ENCODE measurements at regions not wholly inside any gene's neighbourhood (a gene's known extent, or its start where the extent isn't known, plus 50 kb on each side); places are given as distances from the start of the nearest gene placed in this dataset.
"Not testable (repeated sequence)": the region's sequence is repeated elsewhere in the genome, so short reads cannot be mapped to it uniquely, and the experiment has no call there.

DNA sequence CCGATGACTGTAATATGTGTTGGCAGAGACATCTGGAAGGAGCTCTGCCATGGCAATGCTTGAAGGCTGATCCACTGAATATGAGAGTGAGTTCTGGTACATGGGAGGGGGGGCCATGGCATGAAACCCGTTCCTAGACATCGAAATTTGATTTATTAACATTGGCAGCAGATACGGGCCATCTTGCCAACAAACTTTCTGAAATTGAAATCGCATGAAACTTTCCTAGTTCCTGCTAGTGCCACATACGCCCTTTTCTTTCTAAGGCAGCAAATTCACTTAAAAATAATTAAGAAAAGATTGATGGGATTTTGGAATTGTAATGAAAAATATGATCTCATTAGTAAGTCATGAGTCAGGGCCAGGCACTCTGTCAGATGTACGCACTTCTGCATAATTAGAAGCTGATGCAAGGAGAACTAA, 91.8 kb upstream of the KMT2C start:
- Histone ChIP-seq H3K36me3 (ENCODE audit: control insufficient read depth in 2 of 2, insufficient read depth in 2 of 2, low read length in 1 of 2) (no peaks in the 10 kb centered on the region), H3K4me1 (ENCODE audit: control insufficient read depth in 2 of 2, insufficient read depth in 2 of 2, low read length in 2 of 2) (no peaks in the 10 kb centered on the region), H3K27me3 (ENCODE audit: control insufficient read depth in 2 of 2, insufficient read depth in 1 of 2, low read length in 1 of 2) (no peaks in the 10 kb centered on the region), H3K9me3 (ENCODE audit: control insufficient read depth in 2 of 2, insufficient read depth in 1 of 2, low read length in 1 of 2) (peaks cover 0 to 7% of the 10 kb centered on the region in 2 donors), H3K27ac (ENCODE audit: low read depth in 1 of 2, low read length in 1 of 2) (no peak overlapping the region), H3K4me3 (ENCODE audit: low read length in 2 of 2) (no peak overlapping the region)
- no peak for DNase-seq (ENCODE audit: low read depth in 6 of 9, low spot score in 9 of 9)
- 89% methylated on average over 7 of the region's 7 CpGs for WGBS

DNA sequence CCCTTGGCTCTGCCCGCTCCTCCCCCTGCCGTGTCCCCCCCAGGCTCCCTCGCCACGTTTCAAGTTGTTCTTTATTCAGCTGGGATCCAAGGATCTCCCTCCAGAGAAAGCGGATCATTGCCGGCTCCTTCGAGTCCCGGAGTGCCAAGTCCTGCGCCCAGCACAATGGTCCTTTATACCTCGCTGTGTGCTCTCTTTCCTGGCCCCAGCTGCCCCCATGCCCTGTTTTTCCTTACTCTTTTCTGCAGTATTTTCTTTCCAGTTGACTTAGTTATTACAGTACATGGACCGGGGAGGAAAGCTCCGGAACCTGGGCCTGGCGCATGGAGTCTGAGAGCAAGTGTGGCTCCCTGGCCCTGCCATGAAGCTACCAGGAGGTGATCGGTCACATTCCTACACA, 88.1 kb upstream of the KMT2C start:
- peaks cover 0 to 9% of the 10 kb centered on the region in 2 donors for H3K9me3 ChIP-seq (ENCODE audit: control insufficient read depth in 2 of 2, insufficient read depth in 1 of 2, low read length in 1 of 2)
- no peaks in the 10 kb centered on the region for H3K4me1 ChIP-seq (ENCODE audit: control insufficient read depth in 2 of 2, insufficient read depth in 2 of 2, low read length in 2 of 2)
- no peak overlapping the region for H3K27ac ChIP-seq (ENCODE audit: low read depth in 1 of 2, low read length in 1 of 2)
- H3K4me3 ChIP-seq (ENCODE audit: low read length in 2 of 2) = no peak overlapping the region
- no peaks in the 10 kb centered on the region for H3K36me3 ChIP-seq (ENCODE audit: control insufficient read depth in 2 of 2, insufficient read depth in 2 of 2, low read length in 1 of 2)
- WGBS = 98% methylated on average over 14 of the region's 14 CpGs
- no peaks in the 10 kb centered on the region for H3K27me3 ChIP-seq (ENCODE audit: control insufficient read depth in 2 of 2, insufficient read depth in 1 of 2, low read length in 1 of 2)
- DNase-seq (ENCODE audit: low read depth in 6 of 9, low spot score in 9 of 9) = no peak

DNA sequence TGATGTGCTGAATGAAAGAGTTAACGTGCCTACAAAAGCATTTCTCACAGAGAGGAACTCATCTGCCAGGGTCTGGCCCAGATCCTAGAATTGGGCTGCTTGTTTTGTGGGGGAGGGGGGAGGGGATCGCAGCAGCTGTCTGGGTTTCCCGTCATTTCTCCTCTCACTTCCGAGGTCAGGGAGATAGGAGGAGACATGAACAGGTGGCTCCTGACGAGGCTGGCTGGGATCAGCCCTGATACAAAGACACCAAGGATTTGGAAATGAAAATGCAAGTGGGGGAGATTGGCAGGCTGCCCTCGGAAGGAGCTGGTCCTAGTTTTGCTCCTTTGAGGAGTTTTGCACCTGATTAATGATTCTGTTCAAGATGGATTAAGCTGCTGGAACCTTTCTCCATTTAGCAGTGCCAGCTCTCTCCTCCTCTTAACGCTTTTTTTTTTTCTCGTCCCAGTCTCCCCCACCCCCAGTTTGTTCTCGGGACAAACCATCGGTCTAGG, 86.8 kb upstream of the KMT2C start:
- H3K4me3 ChIP-seq (ENCODE audit: low read length in 2 of 2) = no peak overlapping the region

GRCh38 chr7:152521420-152522337, 85.9 kb upstream of the KMT2C start:
- no peaks in the 10 kb centered on the region for H3K36me3 ChIP-seq (ENCODE audit: control insufficient read depth in 2 of 2, insufficient read depth in 2 of 2, low read length in 1 of 2)
- WGBS = 96% methylated on average over 11 of the region's 11 CpGs
- no peak overlapping the region for H3K4me3 ChIP-seq (ENCODE audit: low read length in 2 of 2)
- no peaks in the 10 kb centered on the region for H3K27me3 ChIP-seq (ENCODE audit: control insufficient read depth in 2 of 2, insufficient read depth in 1 of 2, low read length in 1 of 2)
- H3K4me1 ChIP-seq (ENCODE audit: control insufficient read depth in 2 of 2, insufficient read depth in 2 of 2, low read length in 2 of 2) = no peaks in the 10 kb centered on the region
- peaks cover 0 to 9% of the 10 kb centered on the region in 2 donors for H3K9me3 ChIP-seq (ENCODE audit: control insufficient read depth in 2 of 2, insufficient read depth in 1 of 2, low read length in 1 of 2)
- H3K27ac ChIP-seq (ENCODE audit: low read depth in 1 of 2, low read length in 1 of 2) = no peak overlapping the region
- no peak for DNase-seq (ENCODE audit: low read depth in 6 of 9, low spot score in 9 of 9)

More for the DNA sequence above, 86.8 kb upstream of the KMT2C start:
- Histone ChIP-seq H3K27ac (ENCODE audit: low read depth in 1 of 2, low read length in 1 of 2) (no peak overlapping the region), H3K9me3 (ENCODE audit: control insufficient read depth in 2 of 2, insufficient read depth in 1 of 2, low read length in 1 of 2) (peaks cover 0 to 9% of the 10 kb centered on the region in 2 donors), H3K27me3 (ENCODE audit: control insufficient read depth in 2 of 2, insufficient read depth in 1 of 2, low read length in 1 of 2) (no peaks in the 10 kb centered on the region), H3K4me1 (ENCODE audit: control insufficient read depth in 2 of 2, insufficient read depth in 2 of 2, low read length in 2 of 2) (no peaks in the 10 kb centered on the region), H3K36me3 (ENCODE audit: control insufficient read depth in 2 of 2, insufficient read depth in 2 of 2, low read length in 1 of 2) (no peaks in the 10 kb centered on the region)
- DNase-seq (ENCODE audit: low read depth in 6 of 9, low spot score in 9 of 9) = peak in 1 of 9 donors; percentile 4
- 34% methylated on average over 10 of the region's 10 CpGs for WGBS

DNA sequence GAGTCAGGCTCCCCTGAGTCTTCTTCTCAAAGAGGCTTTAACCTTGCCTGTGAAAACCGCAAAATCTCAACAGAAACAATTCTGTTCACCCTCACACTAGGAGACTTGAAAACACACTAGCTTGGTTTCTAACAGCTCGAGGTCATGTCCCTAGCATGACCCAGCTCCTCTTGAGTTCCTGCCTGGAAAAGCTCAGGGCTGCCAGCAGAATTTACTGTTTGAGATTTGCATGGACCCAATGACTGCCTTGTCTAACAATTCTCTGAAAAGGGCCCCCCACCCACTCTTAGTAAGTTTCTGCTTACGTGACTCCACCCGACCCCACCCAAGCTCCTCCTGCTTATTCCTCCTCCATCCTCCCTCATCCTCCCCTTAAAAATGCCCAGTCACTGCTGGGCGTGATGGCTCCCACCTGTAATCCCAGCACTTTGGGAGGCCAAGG, 85.1 kb upstream of the KMT2C start:
- H3K9me3 ChIP-seq (ENCODE audit: control insufficient read depth in 2 of 2, insufficient read depth in 1 of 2, low read length in 1 of 2) = peaks cover 0 to 9% of the 10 kb centered on the region in 2 donors
- WGBS = 85% methylated on average over 5 of the region's 5 CpGs
- no peak for DNase-seq (ENCODE audit: low read depth in 6 of 9, low spot score in 9 of 9)

GRCh38 chr7:152519290-152519689, 83.5 kb upstream of the KMT2C start:
- Histone ChIP-seq H3K27ac (ENCODE audit: low read depth in 1 of 2, low read length in 1 of 2) (no peak overlapping the region), H3K36me3 (ENCODE audit: control insufficient read depth in 2 of 2, insufficient read depth in 2 of 2, low read length in 1 of 2) (no peaks in the 10 kb centered on the region), H3K4me3 (ENCODE audit: low read length in 2 of 2) (no peak overlapping the region), H3K27me3 (ENCODE audit: control insufficient read depth in 2 of 2, insufficient read depth in 1 of 2, low read length in 1 of 2) (no peaks in the 10 kb centered on the region), H3K4me1 (ENCODE audit: control insufficient read depth in 2 of 2, insufficient read depth in 2 of 2, low read length in 2 of 2) (no peaks in the 10 kb centered on the region), H3K9me3 (ENCODE audit: control insufficient read depth in 2 of 2, insufficient read depth in 1 of 2, low read length in 1 of 2) (peaks cover 0 to 14% of the 10 kb centered on the region in 2 donors)
- WGBS = 92% methylated on average over 4 of the region's 4 CpGs
- DNase-seq (ENCODE audit: low read depth in 6 of 9, low spot score in 9 of 9) = no peak

More for the DNA sequence above, 85.1 kb upstream of the KMT2C start:
- Histone ChIP-seq H3K27me3 (ENCODE audit: control insufficient read depth in 2 of 2, insufficient read depth in 1 of 2, low read length in 1 of 2) (no peaks in the 10 kb centered on the region), H3K4me3 (ENCODE audit: low read length in 2 of 2) (no peak overlapping the region), H3K36me3 (ENCODE audit: control insufficient read depth in 2 of 2, insufficient read depth in 2 of 2, low read length in 1 of 2) (no peaks in the 10 kb centered on the region), H3K27ac (ENCODE audit: low read depth in 1 of 2, low read length in 1 of 2) (no peak overlapping the region), H3K4me1 (ENCODE audit: control insufficient read depth in 2 of 2, insufficient read depth in 2 of 2, low read length in 2 of 2) (no peaks in the 10 kb centered on the region)

- no peak overlapping the region for H3K27ac ChIP-seq (ENCODE audit: low read depth in 1 of 2, low read length in 1 of 2)
- peaks cover 1 to 14% of the 10 kb centered on the region in 2 donors for H3K9me3 ChIP-seq (ENCODE audit: control insufficient read depth in 2 of 2, insufficient read depth in 1 of 2, low read length in 1 of 2)
- no peaks in the 10 kb centered on the region for H3K27me3 ChIP-seq (ENCODE audit: control insufficient read depth in 2 of 2, insufficient read depth in 1 of 2, low read length in 1 of 2)
- no peaks in the 10 kb centered on the region for H3K4me1 ChIP-seq (ENCODE audit: control insufficient read depth in 2 of 2, insufficient read depth in 2 of 2, low read length in 2 of 2)
- 98% methylated on average over 9 of the region's 9 CpGs for WGBS
- no peak for DNase-seq (ENCODE audit: low read depth in 6 of 9, low spot score in 9 of 9)
- H3K36me3 ChIP-seq (ENCODE audit: control insufficient read depth in 2 of 2, insufficient read depth in 2 of 2, low read length in 1 of 2) = no peaks in the 10 kb centered on the region
- H3K4me3 ChIP-seq (ENCODE audit: low read length in 2 of 2) = no peak overlapping the region
These were observed 80.4 kb upstream of the KMT2C start for GRCh38 chr7:152516216-152516615.

DNA sequence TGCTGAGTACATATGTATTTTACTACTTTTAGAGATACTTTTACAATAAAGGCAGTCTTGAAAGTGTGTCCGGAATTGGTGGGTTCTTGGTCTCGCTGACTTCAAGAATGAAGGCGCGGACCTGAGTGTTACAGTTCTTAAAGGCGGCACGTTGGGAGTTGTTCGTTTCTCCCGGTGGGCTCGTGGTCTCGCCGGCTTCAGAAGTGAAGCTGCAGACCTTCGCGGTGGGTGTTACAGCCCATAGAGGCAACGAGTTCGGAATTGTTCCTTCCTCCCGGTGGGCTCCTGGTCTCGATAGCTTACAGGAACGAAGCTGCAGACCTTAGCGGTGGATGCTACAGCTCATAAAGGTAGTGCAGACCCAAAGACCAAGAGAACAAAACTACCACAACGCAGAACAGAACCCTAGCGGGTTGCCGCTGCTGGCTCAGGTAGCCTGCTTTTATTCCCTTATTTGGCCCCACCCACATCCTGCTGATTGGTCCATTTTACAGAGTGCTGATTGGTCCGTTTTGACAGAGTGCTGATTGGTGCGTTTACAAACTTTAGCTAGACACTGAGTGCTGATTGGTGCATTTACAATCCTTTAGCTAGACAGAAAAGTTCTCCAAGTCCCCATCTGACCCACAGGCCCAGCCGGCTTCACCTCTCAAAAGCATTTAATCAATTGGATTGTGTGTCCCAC, 79.6 kb upstream of the KMT2C start:
- not testable (repeated sequence) for H3K4me1 ChIP-seq (ENCODE audit: control insufficient read depth in 2 of 2, insufficient read depth in 2 of 2, low read length in 2 of 2); H3K36me3 ChIP-seq (ENCODE audit: control insufficient read depth in 2 of 2, insufficient read depth in 2 of 2, low read length in 1 of 2); H3K27ac ChIP-seq (ENCODE audit: low read depth in 1 of 2, low read length in 1 of 2); DNase-seq (ENCODE audit: low read depth in 6 of 9, low spot score in 9 of 9); H3K4me3 ChIP-seq (ENCODE audit: low read length in 2 of 2); H3K27me3 ChIP-seq (ENCODE audit: control insufficient read depth in 2 of 2, insufficient read depth in 1 of 2, low read length in 1 of 2)
- H3K9me3 ChIP-seq (ENCODE audit: control insufficient read depth in 2 of 2, insufficient read depth in 1 of 2, low read length in 1 of 2) = peaks cover 1 to 14% of the 10 kb centered on the region in 2 donors
- 97% methylated on average over 25 of the region's 25 CpGs for WGBS

DNA sequence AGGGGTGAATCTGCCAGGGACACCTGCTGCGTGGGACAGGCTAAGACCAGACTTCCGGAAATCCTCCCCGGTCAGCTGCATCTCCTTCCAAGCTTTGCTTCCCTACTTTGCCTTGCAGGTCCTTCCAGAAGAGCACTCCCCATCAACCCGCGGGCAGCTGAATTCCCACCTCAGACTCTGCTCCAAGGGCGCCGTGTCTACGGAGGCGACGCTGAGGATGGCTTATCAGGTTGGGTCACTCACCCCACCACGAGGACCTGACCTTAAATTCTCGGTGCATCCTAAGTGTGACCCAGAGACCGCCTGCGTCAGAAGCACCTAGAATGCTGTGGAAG, 78.9 kb upstream of the KMT2C start:
- Histone ChIP-seq H3K27me3 (ENCODE audit: control insufficient read depth in 2 of 2, insufficient read depth in 1 of 2, low read length in 1 of 2) (no peaks in the 10 kb centered on the region), H3K4me1 (ENCODE audit: control insufficient read depth in 2 of 2, insufficient read depth in 2 of 2, low read length in 2 of 2) (no peaks in the 10 kb centered on the region), H3K4me3 (ENCODE audit: low read length in 2 of 2) (no peak overlapping the region), H3K9me3 (ENCODE audit: control insufficient read depth in 2 of 2, insufficient read depth in 1 of 2, low read length in 1 of 2) (peaks cover 1 to 13% of the 10 kb centered on the region in 2 donors), H3K36me3 (ENCODE audit: control insufficient read depth in 2 of 2, insufficient read depth in 2 of 2, low read length in 1 of 2) (no peaks in the 10 kb centered on the region), H3K27ac (ENCODE audit: low read depth in 1 of 2, low read length in 1 of 2) (no peak overlapping the region)
- WGBS = 98% methylated on average over 14 of the region's 14 CpGs
- no peak for DNase-seq (ENCODE audit: low read depth in 6 of 9, low spot score in 9 of 9)

Measured in thymus (tissue), 11 donors.